Fibroblast of skin of back (primary cell): ENCODE measurements at regions not wholly inside any gene's neighbourhood (a gene's known extent, or its start where the extent isn't known, plus 50 kb on each side); places are given as distances from the start of the nearest gene placed in this dataset.

ENCODE experiments used
- DNase-seq: peaks from one replicate; pipeline ENCODE4 v3.0.0-alpha.2; 2013

DNA sequence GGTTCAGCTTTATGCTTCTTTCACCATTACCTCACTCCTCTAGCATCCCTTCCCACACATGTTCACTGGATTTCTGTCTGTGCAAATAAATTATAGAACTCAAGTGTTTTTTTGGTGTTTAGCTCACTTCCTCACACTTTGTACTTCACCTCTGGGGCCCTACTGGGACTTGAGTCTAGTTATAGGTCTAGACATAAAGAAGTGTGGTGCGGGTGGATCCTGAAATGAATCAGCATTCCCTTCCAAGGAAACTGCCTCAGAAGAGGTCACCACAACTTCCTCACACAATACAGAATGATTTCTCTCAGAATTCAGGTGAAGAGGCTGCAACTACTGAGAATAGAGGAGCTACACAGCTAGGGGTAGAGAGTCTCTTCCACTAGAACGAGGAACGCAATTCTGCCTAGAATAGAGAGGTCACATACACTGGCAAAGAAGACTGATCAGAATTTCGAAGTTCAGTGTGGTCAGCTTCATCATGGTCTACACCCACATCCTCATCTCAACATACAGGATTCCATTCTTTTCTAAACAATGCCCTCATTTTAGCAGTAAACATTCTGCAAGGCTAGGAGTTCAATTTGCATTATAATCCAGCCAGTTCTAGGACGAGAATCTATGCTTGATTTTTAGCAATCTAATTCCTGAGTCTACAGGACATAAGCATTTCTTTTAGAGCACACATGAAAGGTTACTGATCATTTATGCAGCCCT, 938.7 kb upstream of the PHF14 start:
- no peak for DNase-seq

DNA sequence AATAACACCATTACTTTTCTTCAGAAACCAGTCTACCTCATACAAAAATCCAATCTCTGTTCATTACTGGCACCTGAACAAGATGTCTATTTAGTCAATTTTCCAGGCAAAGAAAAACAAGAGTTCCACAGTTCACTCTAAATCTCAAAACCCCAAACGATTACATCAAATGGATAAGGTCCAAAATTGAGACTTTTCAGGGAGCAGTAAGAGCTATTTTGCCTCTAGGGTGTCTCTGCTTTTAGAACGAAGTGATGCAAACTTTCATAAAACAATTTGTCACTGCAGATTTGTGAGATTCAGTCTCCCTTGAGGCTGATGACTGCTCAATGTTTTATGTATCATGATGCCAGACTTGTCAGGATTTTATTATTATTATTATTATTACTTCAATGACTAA, 937.0 kb upstream of the PHF14 start:
- DNase-seq, result no peak

DNA sequence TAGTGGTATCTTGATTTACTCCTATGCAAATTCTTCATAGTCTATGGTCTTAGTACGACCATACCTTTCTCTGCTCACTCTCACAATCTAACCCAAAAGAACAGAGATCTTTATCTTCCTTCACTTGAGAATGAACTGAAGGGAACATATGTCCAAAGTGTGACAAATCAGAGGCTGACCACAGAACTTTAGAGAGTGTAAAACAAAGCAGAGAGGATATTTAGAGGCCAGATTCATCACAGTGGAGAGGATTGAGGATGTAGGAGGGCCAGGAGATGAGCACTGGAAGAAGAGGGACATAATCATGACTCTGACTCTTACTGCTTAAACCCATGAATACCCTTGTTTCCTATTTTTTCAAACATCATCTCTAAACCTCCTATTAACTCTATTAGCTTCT, 935.3 kb upstream of the PHF14 start:
- DNase-seq, result no peak

DNA sequence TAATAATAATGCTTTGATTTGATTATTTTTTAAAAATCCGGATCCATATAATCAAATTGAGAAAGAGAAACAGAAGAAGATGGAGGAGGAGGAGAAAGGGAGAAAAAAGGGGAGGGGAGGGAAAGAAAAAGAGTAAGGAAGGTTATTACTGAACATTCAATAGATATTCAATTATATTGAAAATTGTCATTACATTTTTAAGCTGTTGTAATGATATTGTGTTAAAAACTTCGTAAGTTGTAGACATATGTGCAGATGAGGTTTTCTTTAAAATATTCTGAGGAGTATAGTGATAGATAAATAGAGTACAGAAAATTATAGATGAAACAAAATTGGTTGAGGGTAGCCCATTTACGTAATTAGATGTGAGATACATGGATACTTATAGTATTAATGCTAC, 933.0 kb upstream of the PHF14 start:
- DNase-seq, result no peak

DNA sequence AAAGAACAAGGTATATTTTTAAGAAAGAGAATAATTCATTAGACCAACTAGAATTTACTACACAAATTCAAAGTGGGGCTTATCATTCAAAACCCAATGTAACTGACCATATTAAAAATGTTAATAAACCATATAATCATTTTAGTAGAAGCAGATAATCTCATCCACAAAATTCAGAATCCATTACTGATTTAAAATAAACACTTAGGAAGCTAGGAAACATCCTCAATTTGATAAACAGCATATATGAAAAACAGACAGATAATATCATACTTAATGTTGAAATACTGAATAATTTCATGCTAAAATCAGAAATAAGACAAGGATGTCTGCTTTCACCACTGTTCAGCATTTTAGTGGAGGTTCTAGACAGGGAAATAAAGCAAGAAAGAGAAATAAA, 902.8 kb upstream of the PHF14 start:
- DNase-seq, result no peak

DNA sequence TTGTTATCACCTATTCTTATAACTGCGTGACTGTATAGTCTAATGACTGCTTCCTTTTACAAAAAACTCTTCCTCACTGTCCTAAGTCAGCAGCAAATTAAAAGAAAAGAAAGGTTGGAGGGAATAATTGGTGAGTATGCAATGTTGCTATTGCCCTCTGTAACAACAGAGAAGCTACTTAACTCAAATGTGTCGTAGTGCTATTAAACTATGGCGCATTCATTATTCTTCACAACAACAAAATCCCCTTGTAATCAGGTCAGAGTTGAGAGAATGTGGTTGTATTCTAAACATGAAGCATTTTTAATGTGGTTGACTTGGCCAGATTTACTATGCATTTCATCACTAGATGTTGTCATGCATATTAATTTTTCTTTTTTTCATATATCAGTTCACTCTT, 897.8 kb upstream of the PHF14 start:
- no peak for DNase-seq

DNA sequence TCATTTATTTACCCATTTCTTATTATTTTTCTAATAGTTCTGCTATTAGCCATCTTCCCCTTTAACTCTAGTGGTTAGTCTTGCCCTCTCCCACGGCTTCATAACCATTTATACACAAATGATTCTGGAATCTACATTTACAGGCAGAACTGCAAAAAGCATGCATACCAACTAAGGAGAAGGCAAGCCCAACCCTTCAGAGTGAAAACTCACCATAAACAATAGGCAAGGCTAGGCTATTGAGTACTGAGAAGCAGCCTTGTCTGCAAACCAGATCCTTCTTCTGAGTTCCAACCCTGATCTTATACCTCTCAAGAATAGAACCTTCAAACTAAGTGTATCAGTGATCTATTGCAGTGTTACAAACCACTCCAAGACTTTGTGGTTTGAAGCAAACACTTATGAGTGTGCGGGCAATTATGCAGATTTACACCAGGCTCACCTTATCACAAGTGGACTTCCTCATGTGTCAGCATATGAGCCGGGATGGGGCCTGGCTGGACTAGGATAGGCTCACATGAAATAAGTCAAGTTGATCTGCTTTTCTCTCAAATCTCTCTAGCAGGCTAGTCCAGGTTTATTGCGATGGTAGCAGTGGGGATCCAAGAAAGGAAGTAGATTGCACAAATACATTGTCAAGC, 896.9 kb upstream of the PHF14 start:
- no peak for DNase-seq

DNA sequence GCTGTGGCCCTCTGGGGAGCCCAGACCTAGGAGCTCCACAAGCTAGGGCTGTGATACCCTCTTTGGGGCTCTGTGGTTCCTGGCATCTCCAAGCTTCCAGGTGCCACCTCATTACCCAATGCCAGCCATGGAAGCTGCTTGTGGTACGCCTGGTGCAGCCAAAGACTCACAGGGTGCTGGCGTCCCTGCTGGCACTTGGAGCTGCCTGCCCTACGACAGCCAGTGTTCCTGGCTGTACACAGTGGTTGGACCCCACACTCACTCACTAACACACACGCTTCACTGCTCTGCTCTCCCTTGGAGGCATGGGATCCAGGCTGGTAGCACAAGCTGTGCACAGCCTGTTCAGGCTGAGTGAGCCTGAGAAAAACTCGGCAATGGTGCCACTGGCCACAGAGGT, 894.1 kb upstream of the PHF14 start:
- DNase-seq, result no peak

DNA sequence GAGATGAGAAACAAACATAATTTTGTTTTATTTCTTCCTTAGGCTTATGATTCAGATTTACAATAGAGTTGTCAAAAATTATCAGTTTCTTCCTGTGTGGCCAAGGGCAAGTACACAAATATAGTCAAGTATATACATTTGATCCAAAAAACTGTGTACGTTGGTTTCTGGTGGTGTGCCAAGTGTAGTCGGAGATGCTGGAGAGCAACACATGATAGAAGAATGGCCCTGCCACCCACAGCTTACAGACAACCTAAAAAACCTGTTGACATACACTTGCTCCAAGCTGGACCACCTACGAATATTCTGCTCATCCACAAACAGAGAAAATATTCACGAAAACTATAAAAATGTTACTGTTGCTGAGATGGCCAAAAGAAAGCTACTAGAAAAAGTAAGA, 890.8 kb upstream of the PHF14 start:
- DNase-seq, result no peak

DNA sequence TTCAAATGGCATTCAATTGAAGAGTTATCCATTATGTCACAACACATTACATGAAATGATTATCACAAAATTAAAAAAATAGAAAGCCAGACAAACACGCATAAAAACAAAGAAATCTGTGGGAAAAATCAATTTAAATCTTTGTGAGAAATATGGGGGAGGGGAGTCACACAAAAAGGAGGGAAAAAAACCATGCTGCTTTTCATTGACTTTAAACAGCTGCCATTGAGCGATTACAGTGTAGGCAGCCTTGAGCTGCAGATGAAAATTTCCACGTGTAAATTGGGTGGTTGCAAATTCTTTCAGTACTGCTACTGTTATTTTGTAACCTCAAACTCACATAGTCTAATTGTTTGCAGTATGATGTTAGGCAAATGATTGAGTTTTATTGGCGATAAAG, 889.9 kb upstream of the PHF14 start:
- DNase-seq, result no peak

DNA sequence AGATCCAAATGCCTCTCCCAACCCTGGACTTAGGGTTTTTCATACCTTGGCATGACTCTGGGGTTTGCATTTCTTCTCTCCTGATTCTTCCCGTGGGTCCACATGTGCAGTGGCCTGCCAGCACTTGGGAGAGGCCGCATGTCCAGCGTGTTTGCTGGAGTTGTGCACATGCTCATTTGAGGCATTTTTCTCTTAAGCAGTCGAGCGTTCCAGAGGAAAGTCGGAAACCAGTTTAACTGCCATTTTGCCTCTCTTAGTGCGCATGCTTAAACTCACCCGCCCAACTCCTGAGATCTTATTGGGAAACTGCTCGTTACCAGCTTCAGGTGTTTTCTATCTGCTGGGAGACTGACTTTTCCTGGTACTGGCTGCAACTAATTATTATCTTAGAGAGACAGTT, 888.4 kb upstream of the PHF14 start:
- no peak for DNase-seq

DNA sequence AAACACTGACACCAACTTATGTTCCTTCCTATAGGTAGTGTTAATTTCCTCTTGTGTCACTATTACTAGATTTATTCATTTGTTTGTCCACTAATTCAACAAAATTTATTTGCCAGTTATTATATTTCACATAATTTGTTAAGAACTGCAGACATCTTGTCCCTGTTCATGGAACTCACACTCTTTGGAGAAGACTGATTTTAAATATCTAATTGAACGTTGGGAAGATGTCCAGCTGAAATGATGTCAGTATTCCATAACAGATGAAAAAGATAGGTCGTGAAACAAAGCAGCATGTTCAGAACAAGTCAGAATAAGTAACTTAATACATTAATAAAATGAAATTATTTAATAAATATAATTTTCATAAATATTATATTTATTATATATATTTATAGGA, 873.1 kb upstream of the PHF14 start:
- no peak for DNase-seq

DNA sequence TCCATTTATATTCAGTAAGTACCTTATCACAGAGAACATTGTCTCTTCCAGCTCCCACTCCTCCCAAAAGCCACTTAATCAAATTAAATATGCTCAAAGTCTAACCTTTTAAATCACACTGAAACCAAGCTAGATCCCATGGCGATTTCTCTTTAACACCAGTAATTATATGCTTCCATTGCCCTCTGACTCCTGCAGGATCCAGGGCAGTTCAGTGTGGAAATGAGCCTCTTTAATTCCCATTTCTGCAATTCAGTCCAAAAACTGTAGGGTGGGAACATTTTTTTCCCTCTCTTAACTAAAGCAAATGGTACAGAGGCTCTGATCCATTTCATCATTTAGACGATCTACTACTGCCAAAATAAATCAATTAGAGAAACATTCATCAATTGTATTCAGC, 872.3 kb upstream of the PHF14 start:
- no peak for DNase-seq

DNA sequence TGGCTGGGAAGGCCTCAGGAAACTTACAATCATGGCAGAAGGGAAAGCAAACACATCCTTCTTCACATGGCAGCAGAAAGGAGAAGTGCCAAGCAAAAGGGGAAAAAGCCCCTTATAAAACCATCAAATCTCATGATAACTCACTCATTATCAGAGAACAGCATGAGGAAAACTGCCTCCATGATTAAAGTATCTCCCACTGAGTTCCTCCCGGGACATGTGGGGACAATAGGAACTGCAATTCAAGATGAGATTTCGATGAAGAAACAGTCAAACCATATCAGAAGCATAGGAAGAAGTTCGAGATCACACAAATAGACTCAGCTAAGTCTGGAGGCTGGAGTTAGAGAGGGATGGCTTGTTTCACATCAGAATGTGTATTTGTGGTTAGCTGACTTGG, 869.4 kb upstream of the PHF14 start:
- no peak for DNase-seq

DNA sequence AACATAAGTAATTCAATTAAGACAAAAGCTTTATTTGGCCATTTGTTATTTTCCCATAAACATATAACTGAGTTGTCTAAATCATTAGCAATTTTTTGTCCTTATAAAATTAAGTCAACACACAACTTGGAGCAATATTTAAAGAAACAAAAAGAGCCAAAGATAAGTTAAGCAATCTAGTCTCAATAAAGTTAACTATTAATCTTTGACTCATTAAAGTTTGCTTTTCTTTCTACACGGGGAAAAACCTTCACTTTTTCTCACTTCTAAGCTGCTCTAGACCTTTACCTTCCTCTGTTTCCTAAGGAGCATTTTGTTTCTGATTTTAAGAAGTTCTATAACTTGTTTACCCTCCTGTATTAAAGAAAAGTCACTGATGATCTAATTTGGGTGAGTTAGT, 867.1 kb upstream of the PHF14 start:
- DNase-seq, result no peak

DNA sequence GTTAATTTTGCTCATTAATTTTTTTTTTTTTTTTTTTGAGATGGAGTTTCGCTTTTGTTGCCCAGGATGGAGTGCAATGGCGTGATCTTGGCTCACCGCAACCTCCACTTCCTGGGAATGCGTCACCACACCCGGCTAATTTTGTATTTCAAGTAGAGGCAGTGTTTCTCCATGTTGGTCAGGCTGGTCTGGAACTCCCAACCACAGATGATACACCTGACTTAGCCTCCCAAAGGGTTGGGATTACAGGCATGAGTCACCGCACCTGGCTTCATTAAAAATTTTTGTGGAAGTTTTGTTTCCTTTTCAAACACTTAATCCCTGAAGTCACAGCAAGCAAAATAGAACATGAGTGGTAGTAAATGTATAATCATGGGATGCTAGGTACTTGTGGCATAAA, 857.2 kb upstream of the PHF14 start:
- no peak for DNase-seq

DNA sequence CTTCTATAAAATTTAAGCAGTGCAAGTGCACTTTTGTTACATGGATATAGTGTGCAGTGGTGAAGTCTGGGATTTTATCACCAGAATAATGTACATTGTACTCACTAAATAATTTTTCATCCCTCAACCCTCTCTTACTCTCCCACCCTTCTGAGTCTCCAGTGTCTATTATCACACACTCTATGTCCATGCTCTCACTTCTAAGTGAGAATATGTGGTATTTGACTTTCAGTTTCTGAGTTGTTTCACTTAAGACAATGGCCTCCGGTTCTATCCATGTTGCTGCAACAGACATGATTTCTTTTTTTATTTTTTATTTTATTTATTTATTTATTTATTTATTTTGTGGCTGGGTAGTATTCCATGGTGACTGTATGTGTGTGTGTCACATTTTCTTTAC, 855.9 kb upstream of the PHF14 start:
- DNase-seq, result no peak

DNA sequence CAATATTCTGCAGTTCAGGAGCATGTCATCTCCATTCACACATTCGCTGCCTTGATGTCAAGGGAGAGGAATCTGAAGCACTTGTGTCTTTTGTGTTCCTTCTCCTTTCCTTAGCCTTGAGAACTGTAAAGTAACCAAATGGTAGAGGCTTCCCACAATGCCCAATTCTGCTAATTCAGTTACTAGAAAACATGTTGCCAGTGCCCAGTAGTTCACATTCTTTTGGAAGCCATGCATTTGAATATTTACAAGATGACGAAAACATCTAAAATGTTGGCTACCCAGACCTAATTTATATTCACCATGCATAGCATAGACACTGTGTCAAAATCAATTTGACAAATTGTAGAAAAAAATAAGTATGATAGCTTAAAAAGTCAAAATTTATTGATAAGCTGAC, 852.7 kb upstream of the PHF14 start:
- no peak for DNase-seq

DNA sequence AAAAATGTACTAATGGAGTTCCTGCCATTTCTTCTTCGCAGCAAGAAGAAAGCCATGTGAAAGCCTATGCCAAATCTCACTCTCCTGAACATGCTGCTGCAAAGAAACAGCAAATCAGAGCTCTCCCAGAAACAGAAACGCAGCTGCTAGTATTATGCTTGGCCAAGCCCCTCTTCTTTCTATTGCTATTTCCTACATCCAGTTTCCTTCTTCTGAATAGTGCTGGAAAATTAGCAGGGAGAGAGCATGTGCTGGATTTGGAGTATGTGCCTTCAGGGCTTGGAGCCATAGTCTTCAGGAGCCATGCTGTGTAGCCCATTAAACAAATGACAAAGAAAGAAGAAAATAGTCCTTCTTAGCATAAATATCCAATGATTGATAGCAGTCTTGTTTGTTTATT, 852.0 kb upstream of the PHF14 start:
- no peak for DNase-seq

DNA sequence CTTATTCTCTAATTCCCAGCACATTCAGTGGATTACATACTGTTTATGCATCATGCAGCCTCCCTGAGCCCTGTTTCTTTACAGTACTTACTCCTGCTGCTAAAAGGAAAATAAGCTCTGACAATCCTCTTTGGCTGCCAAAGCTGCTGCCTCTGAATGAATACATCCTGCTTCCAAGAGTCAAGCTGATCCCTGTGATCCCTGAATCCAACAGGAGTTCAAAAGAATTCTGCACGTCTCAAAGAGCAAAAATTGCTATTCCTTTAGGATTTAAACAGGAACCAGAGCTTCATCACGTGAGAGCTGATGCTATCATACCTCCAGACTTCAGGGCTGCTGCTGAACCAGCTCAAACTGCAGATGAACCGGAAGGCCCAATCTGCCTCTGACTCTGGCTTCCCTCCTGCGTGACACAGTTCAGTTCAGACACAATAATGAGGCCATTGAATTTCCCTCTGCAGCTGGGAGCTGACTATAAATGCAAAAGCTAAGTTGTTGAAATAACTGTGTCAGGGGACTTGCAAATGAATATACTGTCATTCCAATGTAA, 851.0 kb upstream of the PHF14 start:
- DNase-seq, result no peak

DNA sequence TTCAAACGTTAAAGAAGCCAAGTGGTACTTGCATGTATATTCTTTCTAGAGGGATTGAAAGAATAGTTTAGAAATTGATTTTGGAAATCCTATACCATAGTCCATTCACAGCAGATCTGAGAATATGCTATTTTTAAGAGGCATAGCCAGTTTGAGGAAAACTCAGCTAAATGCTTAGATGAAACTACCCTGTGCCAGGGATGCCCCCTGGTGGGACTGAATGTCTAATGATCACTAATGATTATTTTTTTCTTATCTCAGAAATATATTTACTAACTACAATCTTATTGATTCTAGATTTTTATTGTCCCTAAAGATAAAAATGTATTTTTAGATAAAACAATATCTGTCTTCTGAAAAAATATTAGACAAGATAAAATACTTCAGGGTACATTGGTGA, 844.9 kb upstream of the PHF14 start:
- no peak for DNase-seq

DNA sequence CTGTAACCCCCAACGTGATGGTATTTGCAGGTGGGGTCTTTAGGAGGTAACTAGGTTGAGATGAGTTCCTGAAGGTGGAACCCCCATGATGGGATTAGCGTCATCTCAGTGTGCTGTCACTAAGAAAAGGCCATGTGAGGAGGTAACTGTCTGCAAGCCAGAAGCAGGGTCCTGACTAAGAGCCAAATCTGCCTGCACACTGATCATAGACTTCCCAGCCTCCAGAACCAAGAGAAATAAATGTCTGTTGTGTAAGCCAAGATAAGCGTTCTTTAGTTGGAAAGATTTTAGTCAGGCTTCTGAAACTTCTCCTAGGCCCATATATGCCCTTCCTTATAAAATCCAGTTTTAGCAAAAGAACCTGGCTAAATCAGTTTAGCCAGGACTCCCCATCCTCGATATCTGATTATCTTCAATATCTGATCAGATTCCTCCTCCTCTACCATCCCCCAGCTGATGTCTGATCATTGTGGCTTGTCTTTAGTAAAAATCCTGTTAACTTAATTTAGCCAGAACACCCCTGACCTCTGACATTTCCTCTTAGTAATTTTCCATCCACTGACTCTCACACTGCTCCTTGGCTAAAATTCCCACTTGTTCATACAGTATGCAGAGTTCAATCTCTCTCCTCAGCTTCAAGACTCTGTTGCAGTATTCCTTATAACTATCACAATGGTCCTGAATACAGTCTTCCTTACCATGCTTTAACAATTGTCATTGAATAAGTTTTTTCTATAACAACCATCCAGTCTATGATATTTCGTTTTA, 835.4 kb upstream of the PHF14 start:
- DNase-seq, result no peak

DNA sequence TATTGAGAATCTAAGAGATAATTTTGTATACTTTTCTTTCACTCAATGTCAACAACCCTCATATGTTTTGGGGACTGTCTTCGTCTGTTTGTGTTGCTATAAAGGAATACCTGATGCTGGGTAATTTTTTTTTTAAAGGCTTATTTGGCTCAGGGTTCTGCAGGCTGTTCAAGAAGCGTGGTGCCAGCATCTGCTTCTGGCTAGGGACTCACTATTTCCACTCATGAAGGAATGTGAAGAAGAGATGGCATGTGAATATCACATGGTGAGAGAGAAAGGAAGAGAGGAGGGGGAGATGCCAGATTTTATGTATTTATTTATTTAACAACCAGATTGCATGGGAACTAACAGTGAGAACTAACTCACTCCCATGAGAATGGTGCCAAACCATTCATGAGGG, 827.4 kb upstream of the PHF14 start:
- DNase-seq, result no peak

DNA sequence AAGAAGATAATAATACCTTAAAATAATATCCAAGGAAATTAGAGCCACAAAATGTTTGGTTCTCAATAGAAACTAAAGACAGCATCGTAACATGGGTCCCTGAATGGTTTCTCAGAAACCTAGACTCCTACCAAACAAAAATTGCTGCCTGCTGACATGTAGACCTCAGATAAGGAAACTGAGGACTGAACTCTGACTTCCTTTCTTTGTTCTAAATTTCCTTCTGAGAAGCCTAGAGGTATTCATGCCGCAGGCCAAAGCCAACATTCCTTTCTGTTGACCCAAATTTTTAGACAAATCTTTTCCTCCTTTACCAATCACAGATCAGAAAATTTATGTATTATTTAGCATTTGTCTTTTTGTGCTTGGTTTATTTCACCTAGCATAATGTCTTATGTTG, 816.7 kb upstream of the PHF14 start:
- no peak for DNase-seq
